ENCODE measurements at regions not wholly inside any gene's neighbourhood (a gene's known extent, or its start where the extent isn't known, plus 50 kb on each side); places are given as distances from the start of the nearest gene placed in this dataset.
A peak's percentile ranks its signal among the peaks of the same experiment; 100 is the strongest.
"Not testable (repeated sequence)": the region's sequence is repeated elsewhere in the genome, so short reads cannot be mapped to it uniquely, and the experiment has no call there.

DNA sequence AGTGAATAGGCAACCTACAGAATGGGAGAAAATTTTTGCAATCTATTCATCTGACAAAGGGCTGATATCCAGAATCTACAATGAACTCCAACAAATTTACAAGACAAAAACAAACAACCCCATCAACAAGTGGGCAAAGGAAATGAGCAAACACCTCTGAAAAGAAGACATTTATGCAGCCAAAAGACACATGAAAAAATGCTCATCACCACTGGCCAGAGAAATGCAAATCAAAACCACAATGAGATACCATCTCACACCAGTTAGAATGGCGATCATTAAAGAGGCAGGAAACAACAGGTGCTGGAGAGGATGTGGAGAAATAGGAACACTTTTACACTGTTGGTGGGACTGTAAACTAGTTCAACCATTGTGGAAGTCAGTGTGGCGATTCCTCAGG is 114.0 kb upstream of the ROPN1B start:
- ATAC-seq: not testable (repeated sequence)

DNA sequence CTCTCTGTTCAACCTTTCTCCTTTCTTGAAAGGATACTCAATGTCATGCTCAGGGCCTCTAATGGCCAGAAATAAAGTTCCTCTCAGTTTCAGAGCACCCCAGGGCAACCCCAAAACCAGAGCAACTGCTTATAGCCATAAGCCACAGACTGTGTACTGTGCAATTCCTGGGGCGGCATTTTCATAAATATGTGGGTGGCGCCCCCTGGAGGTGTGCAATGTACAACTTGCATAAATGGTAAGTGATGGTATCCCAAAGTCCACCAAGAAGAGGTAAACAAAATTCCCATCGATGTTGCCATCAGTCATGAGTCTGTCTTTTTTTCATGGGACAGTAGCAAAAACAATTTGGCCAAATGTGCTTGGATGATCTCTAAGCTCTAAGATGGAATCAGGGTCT is 108.4 kb upstream of the ROPN1B start:
- ATAC-seq: not testable (repeated sequence)

DNA sequence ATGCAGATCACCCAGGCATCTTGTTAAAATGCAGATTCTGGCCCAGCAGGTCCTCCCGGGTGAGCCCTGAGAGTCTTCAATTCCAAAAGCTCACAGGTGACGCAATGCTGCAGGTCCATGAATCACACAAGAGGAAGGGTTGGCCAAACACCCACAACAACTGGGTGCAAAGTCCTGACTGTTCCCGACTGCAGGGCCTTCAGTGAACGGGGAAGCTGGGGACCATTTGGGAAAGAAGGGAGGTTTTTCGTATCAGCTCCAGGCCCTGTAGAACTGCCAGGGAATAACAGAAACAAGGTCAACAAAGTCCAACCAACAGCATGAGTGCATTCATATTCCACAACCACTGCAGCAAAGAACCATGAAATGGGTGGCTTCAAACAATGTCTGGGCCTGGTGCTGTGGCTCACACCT is 106.1 kb upstream of the ROPN1B start:
- ATAC-seq: not testable (repeated sequence)

DNA sequence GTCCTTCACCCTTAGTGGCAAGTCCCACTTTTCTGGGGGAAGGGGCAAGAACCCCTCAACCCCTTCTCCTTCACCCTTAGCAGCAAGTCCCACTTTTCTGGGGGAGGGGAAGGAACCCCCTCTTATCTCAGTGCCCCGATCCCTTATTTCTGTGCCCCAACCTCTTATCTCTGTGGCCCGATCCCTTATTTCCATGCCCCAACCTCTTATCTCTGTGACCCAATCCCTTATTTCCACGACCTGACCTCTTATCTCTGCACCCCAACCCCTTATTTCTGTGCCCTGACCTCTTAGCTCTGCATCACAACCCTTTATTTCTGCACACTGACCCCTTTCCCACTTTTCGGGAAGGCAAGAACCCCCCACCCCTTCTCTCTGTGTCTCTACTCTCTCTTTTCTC is 104.4 kb upstream of the ROPN1B start:
- ATAC-seq: not testable (repeated sequence)

DNA sequence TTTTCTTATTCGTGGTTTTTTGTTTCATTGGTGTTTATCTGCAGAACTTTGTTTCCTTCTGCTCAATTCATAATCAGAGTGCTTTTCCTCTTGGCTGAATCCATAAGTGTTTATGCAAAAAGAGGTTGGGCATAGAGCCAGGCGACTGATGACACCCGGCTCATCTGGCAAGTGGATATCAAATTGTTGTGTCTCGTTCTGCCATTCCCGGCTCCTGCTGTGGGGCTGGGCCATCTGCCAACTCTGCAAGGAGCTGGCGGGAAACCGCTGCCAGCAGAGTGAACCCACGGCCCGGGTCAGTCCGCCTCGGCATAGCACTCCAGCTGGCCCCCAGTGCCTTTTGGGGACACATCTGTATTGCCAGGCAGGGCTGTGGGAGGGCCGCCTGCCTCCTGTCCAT is 83.0 kb upstream of the ROPN1B start:
- not testable (repeated sequence) for ATAC-seq

DNA sequence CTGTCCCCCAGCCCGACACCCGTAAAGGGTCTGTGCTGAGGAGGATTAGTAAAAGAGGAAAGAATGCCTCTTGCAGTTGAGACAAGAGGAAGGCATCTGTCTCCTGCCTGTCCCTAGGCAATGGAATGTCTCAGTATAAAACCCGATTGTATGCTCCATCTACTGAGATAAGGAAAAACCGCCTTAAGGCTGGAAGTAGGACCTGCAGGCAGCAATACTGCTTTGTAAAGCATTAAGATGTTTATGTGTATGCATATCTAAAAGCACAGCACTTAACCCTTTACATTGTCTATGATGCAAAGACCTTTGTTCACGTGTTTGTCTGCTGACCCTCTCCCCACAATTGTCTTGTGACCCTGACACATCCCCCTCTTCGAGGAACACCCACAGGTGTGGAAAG is 69.8 kb upstream of the ROPN1B start:
- ATAC-seq: not testable (repeated sequence)

DNA sequence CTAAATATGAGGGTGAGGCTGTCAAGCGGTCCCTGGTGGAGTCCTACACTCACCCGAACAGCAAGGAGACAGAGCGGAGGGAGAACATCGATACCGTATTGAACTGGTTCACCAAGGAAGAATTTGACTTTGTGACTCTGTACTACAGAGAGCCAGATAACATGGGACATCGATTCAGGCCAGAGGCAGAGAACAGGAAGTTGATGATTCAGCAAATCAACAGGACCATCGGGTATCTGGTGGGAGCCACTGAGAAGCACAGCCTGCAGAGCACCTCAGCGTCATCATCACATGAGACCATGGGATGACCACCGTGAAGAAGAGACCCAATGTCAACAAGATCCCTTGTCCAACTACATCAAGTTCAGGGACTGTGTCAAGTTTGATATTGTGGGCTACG is 67.5 kb upstream of the ROPN1B start:
- not testable (repeated sequence) for ATAC-seq

DNA sequence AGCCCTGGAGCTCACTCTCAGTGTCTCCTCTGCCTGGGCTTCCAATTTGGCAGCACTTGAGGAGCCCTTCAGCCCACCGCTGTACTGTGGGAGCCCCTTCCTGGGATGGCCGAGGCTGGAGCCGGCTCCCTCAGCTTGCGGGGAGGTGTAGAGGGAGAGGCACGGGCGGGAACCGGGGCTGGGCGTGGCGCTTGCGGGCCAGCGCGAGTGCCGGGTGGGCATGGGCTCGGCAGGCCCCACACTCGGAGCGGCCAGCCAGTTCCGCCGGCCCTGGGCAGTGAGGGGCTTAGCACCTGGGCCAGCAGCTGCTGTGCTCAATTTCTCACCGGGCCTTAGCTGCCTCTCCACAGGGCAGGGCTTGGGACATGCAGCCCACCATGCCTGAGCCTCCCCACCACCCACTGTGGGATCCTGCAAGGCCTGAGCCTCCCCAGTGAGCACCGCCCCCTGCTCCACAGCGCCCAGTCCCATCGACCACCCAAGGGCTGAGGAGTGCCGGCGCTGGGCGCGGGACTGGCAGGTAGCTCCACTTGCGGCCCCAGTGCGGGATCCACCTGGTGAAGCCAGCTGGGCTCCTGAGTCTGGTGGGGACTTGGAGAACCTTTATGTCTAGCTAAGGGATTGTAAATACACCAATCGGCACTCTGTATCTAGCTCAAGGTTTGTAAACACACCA is 65.1 kb upstream of the ROPN1B start:
- ATAC-seq: not testable (repeated sequence)

DNA sequence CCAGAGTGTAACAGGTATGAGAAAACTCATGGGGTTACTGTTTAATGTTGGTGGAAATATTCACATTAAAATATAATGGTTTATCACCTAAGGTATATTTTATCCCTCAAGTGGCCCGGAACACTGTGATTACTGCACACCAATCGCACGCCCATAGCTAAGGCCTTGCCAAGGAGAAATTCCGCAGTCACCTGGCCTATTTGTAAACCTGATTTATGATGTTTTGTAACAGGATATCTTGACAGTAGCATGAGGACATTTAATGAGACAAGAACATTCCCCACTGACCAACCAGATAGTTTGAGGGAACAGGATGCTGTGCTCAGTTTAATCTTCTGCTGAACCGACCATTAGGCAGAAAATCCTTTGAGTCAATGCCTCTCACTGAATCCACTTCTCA is 61.7 kb upstream of the ROPN1B start:
- ATAC-seq: not testable (repeated sequence)

DNA sequence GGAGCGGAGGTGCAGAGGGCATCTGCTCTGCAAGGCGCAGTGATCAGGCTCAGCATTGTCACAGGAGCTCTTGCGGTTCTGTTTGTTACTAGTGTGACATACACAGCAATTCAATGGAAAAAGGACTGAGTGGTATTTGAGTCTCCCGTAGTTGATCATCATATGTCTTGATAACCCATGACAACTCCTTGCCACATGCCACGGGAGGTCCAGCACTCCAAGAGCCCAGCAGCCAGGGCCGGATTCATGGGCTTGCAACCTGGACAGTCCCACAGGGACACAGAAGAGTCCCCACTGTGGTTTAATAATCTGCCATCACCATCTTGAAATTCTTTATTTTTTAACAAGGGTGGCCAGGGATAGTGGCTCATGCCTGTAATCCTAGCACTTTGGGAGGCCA is 58.1 kb upstream of the ROPN1B start:
- ATAC-seq: not testable (repeated sequence)

DNA sequence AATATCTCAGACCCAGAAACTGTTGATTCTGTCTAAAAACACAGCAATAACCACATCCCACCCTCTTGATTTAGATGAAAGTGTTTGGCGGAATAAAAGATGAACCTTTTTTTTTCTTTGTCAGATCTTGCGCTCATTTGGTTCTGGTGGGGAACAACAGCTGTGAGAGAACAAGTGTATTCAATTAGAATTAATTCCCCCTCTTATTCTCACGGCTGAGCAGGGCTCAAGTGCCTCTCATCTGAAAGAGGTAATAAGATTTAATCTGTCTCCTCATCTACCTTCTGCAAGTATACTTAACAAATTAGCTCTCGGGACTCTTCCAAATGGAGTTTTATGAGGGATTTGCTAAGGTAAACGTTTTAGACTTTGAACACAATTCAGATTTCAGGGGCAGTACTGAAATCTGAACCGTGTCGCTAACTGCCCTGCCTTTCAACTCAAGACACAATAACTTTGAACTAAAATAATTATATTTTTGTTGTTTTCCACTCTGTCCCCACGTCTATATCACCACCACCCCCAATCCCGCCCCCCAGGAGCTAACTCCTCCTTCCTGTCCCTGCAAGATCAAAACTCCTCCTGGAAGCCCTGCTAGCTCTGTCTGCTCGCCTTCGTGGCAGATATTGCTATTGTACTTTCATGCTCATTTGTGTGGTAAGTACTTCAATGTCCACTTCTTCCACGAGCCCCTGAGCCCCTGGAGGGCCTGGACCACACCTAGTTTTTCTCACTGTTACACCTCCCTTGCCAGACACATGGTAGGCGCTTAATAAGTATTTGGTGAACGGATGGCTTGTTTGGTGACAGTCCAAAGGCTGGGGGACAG is 54.2 kb upstream of the ROPN1B start:
- not testable (repeated sequence) for ATAC-seq

DNA sequence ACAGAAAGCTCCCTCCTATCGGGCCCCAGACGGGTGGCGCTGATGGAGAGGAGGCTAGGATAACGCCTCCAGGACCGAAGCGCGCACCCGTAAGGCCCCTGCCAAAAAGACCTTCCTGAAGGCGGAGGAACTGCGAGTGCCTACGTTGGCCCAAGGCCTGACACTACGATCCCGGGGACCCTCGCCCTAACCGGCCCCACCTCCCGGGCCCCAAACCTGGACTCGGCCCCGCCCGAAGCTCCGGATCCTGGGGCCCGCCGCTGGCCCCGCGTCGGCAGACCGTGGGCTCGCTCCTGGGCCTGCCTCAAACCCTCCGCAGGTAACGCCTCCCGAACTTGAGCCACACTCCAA is 53.6 kb upstream of the ROPN1B start:
- not testable (repeated sequence) for ATAC-seq

DNA sequence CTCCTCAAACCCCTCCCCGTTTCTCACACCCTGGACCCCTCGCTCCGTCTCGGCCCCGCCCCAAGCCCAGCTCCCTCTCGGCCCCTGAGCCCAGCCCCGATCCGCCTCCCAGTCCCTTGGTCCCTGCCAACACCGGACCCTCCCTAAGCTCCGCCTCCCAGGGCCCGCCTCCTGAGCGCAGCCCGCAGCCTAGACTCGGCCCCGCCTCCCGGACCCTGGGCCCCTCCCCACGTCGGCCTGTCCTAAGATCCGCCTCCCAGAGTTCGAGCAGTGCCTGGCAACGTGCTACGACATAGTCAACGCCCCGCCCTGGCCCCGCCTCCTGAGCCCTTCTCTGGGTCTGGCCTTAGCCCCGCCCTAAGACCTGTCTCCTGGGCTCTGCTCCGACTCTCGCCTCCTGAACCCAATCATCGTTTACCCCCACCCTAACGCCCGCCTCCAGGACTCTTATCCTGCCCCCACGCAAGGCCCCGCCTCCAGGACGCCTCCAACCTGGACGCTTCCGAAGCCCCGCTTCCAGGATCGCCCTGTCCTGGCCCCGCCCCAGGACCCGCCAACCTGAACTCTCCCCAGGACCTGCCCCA is 53.1 kb upstream of the ROPN1B start:
- peak; percentile 87 for ATAC-seq

DNA sequence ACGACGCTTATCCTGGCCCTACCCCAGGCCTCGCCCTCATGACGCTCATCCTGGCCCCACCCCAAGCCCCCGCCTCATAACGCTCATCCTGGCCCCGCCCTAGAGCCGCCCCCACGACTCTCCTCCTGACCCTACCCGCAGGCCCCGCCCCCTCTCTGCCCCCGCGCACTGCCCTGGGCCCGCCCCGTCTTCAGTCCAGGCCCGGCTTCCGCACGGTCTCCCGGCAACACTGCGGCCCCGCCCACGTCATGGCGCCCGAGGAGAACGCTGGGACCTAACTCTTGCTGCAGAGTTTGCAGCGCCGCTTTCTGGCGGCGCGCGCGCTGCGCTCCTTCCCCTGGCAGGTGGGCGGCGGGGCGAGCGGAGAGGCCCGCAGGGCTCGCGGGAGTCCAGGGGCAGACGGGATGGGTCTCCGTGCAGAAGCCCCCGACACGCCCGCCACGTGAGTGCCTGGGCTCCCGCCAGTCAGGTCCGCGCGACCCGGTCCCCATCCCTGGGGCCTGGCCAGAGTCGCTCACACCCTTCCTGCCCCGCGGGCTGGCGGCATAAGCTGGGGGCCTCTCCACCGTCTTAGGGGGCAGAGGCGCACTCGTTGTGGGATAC is 52.5 kb upstream of the ROPN1B start:
- ATAC-seq: peak; percentile 96
- TF ChIP-seq, protein P1, sequence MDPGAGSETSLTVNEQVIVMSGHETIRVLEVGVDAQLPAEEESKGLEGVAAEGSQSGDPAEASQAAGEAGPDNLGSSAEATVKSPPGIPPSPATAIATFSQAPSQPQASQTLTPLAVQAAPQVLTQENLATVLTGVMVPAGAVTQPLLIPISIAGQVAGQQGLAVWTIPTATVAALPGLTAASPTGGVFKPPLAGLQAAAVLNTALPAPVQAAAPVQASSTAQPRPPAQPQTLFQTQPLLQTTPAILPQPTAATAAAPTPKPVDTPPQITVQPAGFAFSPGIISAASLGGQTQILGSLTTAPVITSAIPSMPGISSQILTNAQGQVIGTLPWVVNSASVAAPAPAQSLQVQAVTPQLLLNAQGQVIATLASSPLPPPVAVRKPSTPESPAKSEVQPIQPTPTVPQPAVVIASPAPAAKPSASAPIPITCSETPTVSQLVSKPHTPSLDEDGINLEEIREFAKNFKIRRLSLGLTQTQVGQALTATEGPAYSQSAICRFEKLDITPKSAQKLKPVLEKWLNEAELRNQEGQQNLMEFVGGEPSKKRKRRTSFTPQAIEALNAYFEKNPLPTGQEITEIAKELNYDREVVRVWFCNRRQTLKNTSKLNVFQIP (CRISPR knock-in tag; IDR thresholded peaks at IDR 0.05; ENCODE audit: borderline replicate concordance, low read depth): no peak
- no peak for TF ChIP-seq OSR1 (CRISPR knock-in tag; IDR thresholded peaks at IDR 0.05)
- TF ChIP-seq, protein P2, sequence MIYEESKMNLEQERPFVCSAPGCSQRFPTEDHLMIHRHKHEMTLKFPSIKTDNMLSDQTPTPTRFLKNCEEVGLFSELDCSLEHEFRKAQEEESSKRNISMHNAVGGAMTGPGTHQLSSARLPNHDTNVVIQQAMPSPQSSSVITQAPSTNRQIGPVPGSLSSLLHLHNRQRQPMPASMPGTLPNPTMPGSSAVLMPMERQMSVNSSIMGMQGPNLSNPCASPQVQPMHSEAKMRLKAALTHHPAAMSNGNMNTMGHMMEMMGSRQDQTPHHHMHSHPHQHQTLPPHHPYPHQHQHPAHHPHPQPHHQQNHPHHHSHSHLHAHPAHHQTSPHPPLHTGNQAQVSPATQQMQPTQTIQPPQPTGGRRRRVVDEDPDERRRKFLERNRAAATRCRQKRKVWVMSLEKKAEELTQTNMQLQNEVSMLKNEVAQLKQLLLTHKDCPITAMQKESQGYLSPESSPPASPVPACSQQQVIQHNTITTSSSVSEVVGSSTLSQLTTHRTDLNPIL (CRISPR knock-in tag; IDR thresholded peaks at IDR 0.05; ENCODE audit: low read depth): no peak
- no peak for TF ChIP-seq ISL1 (CRISPR knock-in tag; IDR thresholded peaks at IDR 0.05)
- TF ChIP-seq ZC3H10 (CRISPR knock-in tag; IDR thresholded peaks at IDR 0.05): no peak
- no peak for TF ChIP-seq ZNF565 (CRISPR knock-in tag; conservative IDR thresholded peaks at IDR 0.05; ENCODE audit: low read depth)
- TF ChIP-seq, protein P3, sequence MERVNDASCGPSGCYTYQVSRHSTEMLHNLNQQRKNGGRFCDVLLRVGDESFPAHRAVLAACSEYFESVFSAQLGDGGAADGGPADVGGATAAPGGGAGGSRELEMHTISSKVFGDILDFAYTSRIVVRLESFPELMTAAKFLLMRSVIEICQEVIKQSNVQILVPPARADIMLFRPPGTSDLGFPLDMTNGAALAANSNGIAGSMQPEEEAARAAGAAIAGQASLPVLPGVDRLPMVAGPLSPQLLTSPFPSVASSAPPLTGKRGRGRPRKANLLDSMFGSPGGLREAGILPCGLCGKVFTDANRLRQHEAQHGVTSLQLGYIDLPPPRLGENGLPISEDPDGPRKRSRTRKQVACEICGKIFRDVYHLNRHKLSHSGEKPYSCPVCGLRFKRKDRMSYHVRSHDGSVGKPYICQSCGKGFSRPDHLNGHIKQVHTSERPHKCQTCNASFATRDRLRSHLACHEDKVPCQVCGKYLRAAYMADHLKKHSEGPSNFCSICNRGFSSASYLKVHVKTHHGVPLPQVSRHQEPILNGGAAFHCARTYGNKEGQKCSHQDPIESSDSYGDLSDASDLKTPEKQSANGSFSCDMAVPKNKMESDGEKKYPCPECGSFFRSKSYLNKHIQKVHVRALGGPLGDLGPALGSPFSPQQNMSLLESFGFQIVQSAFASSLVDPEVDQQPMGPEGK (CRISPR knock-in tag; IDR thresholded peaks at IDR 0.05; ENCODE audit: borderline replicate concordance): no peak
- no peak for TF ChIP-seq ZFP3 (CRISPR knock-in tag; IDR thresholded peaks at IDR 0.05)
- no peak for TF ChIP-seq ARNTL (CRISPR knock-in tag; IDR thresholded peaks at IDR 0.05; ENCODE audit: borderline replicate concordance, low read depth)

DNA sequence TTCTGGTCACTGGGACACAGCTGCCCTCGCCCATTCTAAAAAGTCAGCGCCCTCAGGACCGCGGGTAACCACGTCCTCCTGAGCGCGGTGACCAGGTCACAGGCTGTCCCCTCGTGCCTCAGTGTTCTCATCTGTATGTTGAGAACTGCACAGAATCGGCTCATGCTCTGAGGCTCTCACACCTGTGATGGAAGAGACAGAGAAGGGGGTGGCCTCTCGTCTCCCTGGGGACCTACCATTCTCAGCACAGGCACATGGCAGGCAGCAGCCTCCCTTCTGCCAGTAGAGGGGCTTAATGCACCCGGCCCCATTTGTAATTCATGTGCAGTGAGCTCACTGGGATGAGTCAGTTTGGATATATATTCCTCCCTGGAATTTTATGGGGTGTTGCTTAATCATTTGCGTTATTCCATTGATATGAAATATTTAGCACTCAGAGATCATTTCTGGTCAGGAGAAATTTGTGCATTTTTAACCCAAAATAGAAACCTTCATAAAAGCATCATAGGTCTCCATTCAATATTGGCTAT is 51.9 kb upstream of the ROPN1B start:
- not testable (repeated sequence) for ATAC-seq
